Suprapubic skin (tissue), 3 donors: ENCODE measurements at regions not wholly inside any gene's neighbourhood (a gene's known extent, or its start where the extent isn't known, plus 50 kb on each side); places are given as distances from the start of the nearest gene placed in this dataset.

Experiments
- POLR2A ChIP-seq, 2 donors: fragments of 450-650 bp; IDR thresholded peaks; one replicate each; pipeline ENCODE4 v1.6.1; 2017; ENCODE audit warnings: antibody characterized with exemption in 2 of 2, mild to moderate bottlenecking in 2 of 2, moderate library complexity in 2 of 2
- TF ChIP-seq, protein P1 (sequence below), 2 donors: fragments of 200-600 bp in 1 of 2; fragments of 450-650 bp in 1 of 2; sonication (generic) in 1 of 2; IDR thresholded peaks; one replicate each; pipeline ENCODE4 v1.5.1; 2016 to 2019; ENCODE audit warnings: antibody characterized with exemption in 2 of 2, mild to moderate bottlenecking in 1 of 2, moderate library complexity in 1 of 2

DNA sequence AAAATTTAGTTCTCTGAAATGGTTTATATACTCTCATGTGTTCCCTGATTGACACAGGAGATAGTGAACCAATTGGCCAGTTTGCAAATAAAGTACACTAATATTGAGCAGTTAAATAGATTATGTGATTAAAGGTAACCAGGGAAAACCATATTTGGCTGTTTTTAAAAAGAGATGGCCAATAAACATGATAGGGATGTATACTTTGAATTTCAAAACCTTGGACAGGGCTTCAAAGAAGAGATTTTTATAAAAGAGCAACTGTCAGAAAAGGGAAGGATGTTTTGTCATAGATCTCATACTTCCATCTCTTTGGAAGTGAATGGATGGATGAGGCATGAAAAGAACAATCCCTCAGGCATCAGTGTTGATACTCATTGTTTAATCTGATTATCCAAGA is 825.3 kb downstream of the STIM2 start:
- TF ChIP-seq POLR2A (IDR thresholded peaks at IDR 0.05), result no peak
- TF ChIP-seq, protein P1, sequence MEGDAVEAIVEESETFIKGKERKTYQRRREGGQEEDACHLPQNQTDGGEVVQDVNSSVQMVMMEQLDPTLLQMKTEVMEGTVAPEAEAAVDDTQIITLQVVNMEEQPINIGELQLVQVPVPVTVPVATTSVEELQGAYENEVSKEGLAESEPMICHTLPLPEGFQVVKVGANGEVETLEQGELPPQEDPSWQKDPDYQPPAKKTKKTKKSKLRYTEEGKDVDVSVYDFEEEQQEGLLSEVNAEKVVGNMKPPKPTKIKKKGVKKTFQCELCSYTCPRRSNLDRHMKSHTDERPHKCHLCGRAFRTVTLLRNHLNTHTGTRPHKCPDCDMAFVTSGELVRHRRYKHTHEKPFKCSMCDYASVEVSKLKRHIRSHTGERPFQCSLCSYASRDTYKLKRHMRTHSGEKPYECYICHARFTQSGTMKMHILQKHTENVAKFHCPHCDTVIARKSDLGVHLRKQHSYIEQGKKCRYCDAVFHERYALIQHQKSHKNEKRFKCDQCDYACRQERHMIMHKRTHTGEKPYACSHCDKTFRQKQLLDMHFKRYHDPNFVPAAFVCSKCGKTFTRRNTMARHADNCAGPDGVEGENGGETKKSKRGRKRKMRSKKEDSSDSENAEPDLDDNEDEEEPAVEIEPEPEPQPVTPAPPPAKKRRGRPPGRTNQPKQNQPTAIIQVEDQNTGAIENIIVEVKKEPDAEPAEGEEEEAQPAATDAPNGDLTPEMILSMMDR (IDR thresholded peaks at IDR 0.05), result no peak
